ENCODE measurements at regions not wholly inside any gene's neighbourhood (a gene's known extent, or its start where the extent isn't known, plus 50 kb on each side); places are given as distances from the start of the nearest gene placed in this dataset.
"Not testable (repeated sequence)": the region's sequence is repeated elsewhere in the genome, so short reads cannot be mapped to it uniquely, and the experiment has no call there.

DNA sequence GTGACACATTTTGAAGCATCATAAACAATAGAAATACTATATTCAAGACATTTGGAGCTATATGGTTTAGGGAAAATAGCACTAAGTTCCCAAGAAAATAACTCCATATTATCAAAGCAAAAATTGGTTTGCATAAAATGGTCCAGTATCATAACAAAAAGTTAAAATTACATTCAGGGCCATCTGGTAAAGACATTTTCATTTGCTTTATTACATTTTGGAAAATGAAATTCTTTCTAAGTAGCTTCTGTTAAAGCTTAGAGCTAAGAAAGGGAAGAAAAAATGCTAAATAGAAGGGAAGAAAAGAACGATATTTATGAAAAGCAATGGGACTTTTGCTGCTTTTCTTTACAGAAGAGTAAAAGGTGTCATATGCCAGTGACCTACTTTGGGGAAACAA is 155.4 kb upstream of the GOT2 start:
- TF ChIP-seq CTCF (conservative IDR thresholded peaks at IDR 0.05) = no peak
- no peak overlapping the region for H3K27ac ChIP-seq

- no peak for TF ChIP-seq CTCF (conservative IDR thresholded peaks at IDR 0.05)
- H3K27ac ChIP-seq = no peak overlapping the region
Observed at GRCh38 chr16:58885528-58886170, 151.5 kb upstream of the GOT2 start.

GRCh38 chr16:58884141-58884540 is 150.0 kb upstream of the GOT2 start:
- no peak overlapping the region for H3K27ac ChIP-seq

DNA sequence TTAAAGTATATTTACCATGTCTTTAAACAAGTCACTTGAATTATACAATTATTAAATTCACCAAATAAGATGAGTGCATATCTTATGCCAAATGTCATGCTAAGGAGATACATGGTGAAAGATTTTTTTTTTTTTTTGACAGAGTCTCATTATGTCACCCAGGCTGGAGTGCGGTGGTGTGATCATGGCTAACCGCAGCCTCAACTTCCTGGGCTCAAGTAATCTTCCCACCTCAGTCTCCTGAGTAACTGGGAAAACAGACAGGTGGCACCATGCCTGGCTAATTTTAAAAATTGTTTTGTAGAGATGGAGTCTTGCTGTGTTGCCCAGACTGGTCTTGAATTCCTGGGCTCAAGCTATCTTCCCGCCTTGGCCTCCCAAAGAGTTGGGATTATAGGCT is 149.0 kb upstream of the GOT2 start:
- H3K27ac ChIP-seq = no peak overlapping the region
- no peak for TF ChIP-seq CTCF (conservative IDR thresholded peaks at IDR 0.05)

More at GRCh38 chr16:58884141-58884540, 150.0 kb upstream of the GOT2 start:
- TF ChIP-seq CTCF (conservative IDR thresholded peaks at IDR 0.05) = no peak

- no peak overlapping the region for H3K27ac ChIP-seq
- no peak for TF ChIP-seq CTCF (conservative IDR thresholded peaks at IDR 0.05)
Observed at GRCh38 chr16:58882292-58882691, 148.2 kb upstream of the GOT2 start.

DNA sequence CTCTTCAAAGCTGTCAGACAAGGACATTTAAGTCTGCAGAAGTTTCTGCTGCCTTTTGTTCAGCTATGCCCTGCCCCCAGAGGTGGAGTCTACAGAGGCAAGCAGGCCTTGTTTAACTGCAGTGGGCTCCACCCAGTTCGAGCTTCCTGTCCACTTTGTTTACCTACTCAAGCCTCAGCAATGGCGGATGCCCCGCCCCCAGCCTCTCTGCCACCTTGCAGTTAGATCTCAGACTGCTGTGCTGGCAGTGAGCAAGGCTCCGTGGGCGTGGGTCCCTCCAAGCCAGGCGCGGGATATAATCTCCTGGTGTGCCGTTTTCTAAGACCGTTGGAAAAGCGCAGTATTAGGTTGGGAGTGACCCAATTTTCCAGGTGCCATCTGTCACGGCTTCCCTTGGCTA is 144.5 kb upstream of the GOT2 start:
- not testable (repeated sequence) for H3K27ac ChIP-seq

- TF ChIP-seq CTCF (conservative IDR thresholded peaks at IDR 0.05) = no peak
- H3K27ac ChIP-seq = no peak overlapping the region
Observed at GRCh38 chr16:58866935-58867334, 132.8 kb upstream of the GOT2 start.

DNA sequence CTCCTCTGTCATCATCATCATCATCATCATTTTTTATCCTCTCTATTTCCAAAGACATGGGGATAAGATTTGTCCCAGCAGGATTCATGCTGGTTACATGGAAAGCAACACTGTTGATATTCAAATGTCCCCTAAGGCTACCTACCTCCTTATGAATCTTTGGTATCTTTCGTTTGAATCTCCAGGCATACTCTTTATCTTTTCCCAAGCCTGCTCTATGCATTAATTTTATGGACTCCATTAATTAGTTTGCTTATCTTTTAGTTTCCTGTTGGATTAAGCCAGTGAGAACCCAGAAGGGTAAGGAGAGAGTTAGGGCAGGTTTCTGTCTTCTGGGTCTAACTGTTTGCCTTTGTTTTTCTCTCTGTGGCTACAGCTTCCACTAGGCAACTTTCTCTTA is 129.6 kb upstream of the GOT2 start:
- H3K27ac ChIP-seq = no peak overlapping the region
- TF ChIP-seq CTCF (conservative IDR thresholded peaks at IDR 0.05) = no peak
